ENCODE measurements at regions not wholly inside any gene's neighbourhood (a gene's known extent, or its start where the extent isn't known, plus 50 kb on each side); places are given as distances from the start of the nearest gene placed in this dataset.

GRCh38 chr4:123708902-123709301 is 312.3 kb downstream of the SPRY1 start:
- WGBS, 2 donors, result 94 to 100% methylated on average over 2 of the region's 2 CpGs
- no peak for DNase-seq
- Histone ChIP-seq H3K27me3 (no peaks in the 10 kb centered on the region), H3K27ac (no peak overlapping the region), H3K4me1 (no peaks in the 10 kb centered on the region), H3K4me3 (no peak overlapping the region), H3K9me3 (peaks cover 0 to 22% (median 8%) of the 10 kb centered on the region in 11 donors), H3K36me3 (no peaks in the 10 kb centered on the region)
- ATAC-seq, result no peak
- TF ChIP-seq, protein P1, sequence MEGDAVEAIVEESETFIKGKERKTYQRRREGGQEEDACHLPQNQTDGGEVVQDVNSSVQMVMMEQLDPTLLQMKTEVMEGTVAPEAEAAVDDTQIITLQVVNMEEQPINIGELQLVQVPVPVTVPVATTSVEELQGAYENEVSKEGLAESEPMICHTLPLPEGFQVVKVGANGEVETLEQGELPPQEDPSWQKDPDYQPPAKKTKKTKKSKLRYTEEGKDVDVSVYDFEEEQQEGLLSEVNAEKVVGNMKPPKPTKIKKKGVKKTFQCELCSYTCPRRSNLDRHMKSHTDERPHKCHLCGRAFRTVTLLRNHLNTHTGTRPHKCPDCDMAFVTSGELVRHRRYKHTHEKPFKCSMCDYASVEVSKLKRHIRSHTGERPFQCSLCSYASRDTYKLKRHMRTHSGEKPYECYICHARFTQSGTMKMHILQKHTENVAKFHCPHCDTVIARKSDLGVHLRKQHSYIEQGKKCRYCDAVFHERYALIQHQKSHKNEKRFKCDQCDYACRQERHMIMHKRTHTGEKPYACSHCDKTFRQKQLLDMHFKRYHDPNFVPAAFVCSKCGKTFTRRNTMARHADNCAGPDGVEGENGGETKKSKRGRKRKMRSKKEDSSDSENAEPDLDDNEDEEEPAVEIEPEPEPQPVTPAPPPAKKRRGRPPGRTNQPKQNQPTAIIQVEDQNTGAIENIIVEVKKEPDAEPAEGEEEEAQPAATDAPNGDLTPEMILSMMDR (IDR thresholded peaks at IDR 0.05), result no peak
- intact Hi-C loops (cut with DNase I), result no loop called here

DNA sequence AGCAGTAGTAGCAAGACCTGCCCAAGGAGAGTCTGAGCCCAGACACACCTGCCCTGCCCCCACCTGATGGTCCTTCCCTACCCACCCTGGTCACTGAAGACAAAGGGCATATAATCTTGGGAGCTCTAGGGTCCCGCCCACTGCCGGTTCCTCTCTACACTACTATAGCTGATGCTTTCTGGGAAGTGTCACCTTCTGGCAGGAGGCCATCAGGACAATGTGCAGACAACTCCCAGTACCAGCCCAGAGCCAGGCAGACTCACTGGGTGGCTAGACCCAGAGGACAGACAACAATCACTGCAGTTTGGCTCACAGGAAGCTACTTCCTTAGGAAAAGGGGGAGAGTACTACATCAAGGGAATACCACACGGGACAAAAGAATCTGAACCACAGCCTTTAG is 312.7 kb downstream of the SPRY1 start:
- H3K4me1 ChIP-seq, result no peaks in the 10 kb centered on the region
- H3K27me3 ChIP-seq, result no peaks in the 10 kb centered on the region
- no peaks in the 10 kb centered on the region for H3K36me3 ChIP-seq
- ATAC-seq, result no peak
- intact Hi-C loops (cut with DNase I), result no loop called here
- H3K4me3 ChIP-seq, result no peak overlapping the region
- TF ChIP-seq, protein P1 (IDR thresholded peaks at IDR 0.05), result no peak
- no peak overlapping the region for H3K27ac ChIP-seq
- H3K9me3 ChIP-seq, result peaks cover 0 to 22% (median 8%) of the 10 kb centered on the region in 11 donors
- 78 to 86% methylated on average over 3 of the region's 3 CpGs for WGBS, 2 donors
- no peak for DNase-seq

DNA sequence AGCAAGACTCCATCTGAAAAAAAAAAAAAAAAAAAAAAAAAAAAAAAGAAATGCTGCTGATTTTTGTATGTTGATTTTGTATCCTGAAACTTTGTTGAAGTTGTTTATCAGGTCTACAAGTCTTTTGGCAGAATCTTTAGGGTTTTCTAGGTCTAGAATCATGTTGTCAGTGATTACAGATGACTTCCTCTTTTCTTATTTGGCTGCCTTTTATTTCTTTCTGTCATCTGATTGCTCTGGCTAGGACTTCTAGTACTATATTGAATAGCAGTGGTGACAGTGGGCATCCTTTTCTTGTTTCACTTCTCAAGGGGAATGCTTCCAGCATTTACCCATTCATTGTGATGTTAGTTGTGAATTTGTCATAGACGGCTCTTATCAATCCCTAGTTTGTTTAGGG is 334.4 kb downstream of the SPRY1 start:
- H3K4me1 ChIP-seq, result no peaks in the 10 kb centered on the region
- ATAC-seq, result no peak
- TF ChIP-seq, protein P1 (IDR thresholded peaks at IDR 0.05), result no peak
- peaks cover 0 to 12% (median 0%) of the 10 kb centered on the region in 11 donors for H3K9me3 ChIP-seq
- DNase-seq, result no peak
- no peaks in the 10 kb centered on the region for H3K36me3 ChIP-seq
- intact Hi-C loops (cut with DNase I), result no loop called here
- no peak overlapping the region for H3K4me3 ChIP-seq
- no peak overlapping the region for H3K27ac ChIP-seq
- WGBS, 2 donors, result 48 to 52% methylated on average over 1 of the region's 1 CpG
- H3K27me3 ChIP-seq, result no peaks in the 10 kb centered on the region

DNA sequence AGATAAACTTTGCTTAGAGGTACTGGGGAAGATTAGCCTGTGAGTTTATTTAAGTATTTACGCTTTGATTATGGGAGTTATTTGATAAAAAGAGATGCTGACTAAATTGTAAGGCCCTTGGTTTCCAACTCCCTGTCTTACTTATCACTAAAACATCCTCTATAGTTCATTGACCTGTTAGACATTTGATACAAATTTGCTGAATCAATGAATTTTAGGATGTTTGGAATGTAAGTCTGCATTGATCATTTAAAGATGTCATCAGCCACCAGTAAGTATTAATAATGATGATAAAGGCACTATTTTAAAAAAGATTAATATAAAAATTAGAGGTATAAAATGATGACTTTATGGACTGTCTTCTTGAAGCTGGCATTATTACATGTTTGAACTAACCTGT is 340.6 kb downstream of the SPRY1 start:
- TF ChIP-seq, protein P1 (IDR thresholded peaks at IDR 0.05), result no peak
- no peaks in the 10 kb centered on the region for H3K36me3 ChIP-seq
- H3K4me1 ChIP-seq, result peaks cover 0 to 11% (median 4%) of the 10 kb centered on the region in 9 donors
- H3K27ac ChIP-seq, result peak overlapping the region in 1 of 10 donors; percentile 19
- WGBS, 2 donors, result 91 to 93% methylated on average over 1 of the region's 1 CpG
- no peaks in the 10 kb centered on the region for H3K27me3 ChIP-seq
- no peak for ATAC-seq
- DNase-seq, result no peak
- intact Hi-C loops (cut with DNase I), result no loop called here
- no peak overlapping the region for H3K4me3 ChIP-seq
- no peaks in the 10 kb centered on the region for H3K9me3 ChIP-seq
